HUES48 (cell line): ENCODE measurements at regions not wholly inside any gene's neighbourhood (a gene's known extent, or its start where the extent isn't known, plus 50 kb on each side); places are given as distances from the start of the nearest gene placed in this dataset.

Source experiments
- H3K27ac ChIP-seq: one replicate; pipeline ENCODE4 v1.7.0; 2013; ENCODE audit warnings: low read depth, low read length, inconsistent platforms
- H3K27me3 ChIP-seq: 2 replicates; pipeline ENCODE4 v1.6.1; 2013; ENCODE audit warnings: mild to moderate bottlenecking, low read length; ENCODE audit not compliant: control insufficient read depth, insufficient read depth
- H3K36me3 ChIP-seq: 2 replicates; pipeline ENCODE4 v1.6.1; 2013; ENCODE audit warnings: low read length; ENCODE audit not compliant: control insufficient read depth, insufficient read depth
- H3K4me1 ChIP-seq: 2 replicates; pipeline ENCODE4 v1.6.1; 2013; ENCODE audit warnings: mild to moderate bottlenecking, low read length; ENCODE audit not compliant: control insufficient read depth, insufficient read depth
- H3K4me3 ChIP-seq: 2 replicates; pipeline ENCODE4 v1.5.1; 2013; ENCODE audit warnings: mild to moderate bottlenecking, low read depth, low read length
- H3K9ac ChIP-seq: 2 replicates; pipeline ENCODE4 v1.6.1; 2013; ENCODE audit warnings: mild to moderate bottlenecking, low read depth, low read length, moderate library complexity
- H3K9me3 ChIP-seq: 2 replicates; pipeline ENCODE4 v1.6.1; 2013; ENCODE audit warnings: low read length; ENCODE audit not compliant: control insufficient read depth, insufficient read depth

DNA sequence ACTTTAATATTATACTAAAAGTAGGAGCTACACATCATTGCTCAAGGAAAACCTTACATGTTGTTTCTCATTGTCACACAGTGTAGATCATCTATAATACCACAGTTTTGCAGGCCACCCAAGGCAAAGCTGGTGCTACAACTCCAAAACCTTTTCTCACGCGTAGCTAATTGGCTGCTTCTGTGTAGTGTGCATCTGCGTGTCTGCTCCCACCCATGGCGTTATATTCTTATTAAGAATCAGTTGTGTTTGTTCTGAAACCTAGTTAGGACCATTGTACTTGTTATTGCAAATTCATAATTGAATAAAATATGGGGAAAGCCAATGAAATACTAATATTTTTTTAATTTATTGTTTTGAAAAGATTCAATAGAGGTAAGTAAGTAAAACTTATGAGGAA is 83.9 kb downstream of the RBM43 start:
- no peak overlapping the region for H3K4me3 ChIP-seq
- no peak overlapping the region for H3K27ac ChIP-seq
- H3K4me1 ChIP-seq: peaks cover 54% of the 10 kb centered on the region
- H3K36me3 ChIP-seq: no peaks in the 10 kb centered on the region
- H3K27me3 ChIP-seq: no peaks in the 10 kb centered on the region
- no peak overlapping the region for H3K9ac ChIP-seq
- H3K9me3 ChIP-seq: no peaks in the 10 kb centered on the region

DNA sequence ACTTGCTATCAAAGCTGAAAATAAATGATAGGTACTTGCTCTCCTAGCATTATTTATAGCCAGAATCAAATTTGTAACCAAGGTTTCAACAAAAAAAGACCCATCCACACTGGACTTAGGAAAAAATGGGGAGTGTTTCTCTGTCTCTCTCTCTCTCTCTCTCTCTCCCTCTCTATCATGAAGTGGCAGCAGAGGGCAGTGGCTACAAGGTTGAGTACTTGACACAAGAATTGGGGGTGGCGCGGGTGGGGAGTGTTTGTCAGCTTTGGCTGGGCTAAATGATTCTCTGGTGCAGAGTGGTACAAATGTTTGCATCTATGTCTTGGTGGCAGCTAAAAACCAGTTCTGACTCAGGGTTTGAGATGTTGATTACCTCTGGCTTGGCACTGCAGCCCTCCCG is 85.0 kb downstream of the RBM43 start:
- Histone ChIP-seq H3K36me3 (no peaks in the 10 kb centered on the region), H3K4me3 (no peak overlapping the region), H3K9me3 (no peaks in the 10 kb centered on the region), H3K4me1 (peaks cover 47% of the 10 kb centered on the region), H3K27ac (no peak overlapping the region), H3K27me3 (no peaks in the 10 kb centered on the region), H3K9ac (no peak overlapping the region)

DNA sequence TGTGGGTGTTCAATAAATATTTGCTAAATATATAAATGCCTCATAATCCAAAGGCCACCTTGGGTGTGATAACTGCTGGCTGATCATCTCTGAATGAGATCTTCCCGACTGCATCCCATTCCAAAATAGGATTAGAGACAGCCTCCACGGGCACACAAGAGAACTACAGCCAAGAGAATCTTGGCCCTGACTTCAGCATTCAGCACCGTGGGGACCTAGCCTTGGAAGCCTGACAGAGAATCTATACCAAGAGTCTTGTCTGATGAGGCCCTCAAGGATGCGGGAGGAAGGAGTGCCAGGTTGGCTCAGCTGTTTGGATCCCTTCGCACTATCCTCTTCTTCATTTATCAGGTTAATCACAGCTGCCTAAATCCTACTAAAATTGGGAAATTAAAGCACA is 85.8 kb downstream of the RBM43 start:
- Histone ChIP-seq H3K9me3 (no peaks in the 10 kb centered on the region), H3K36me3 (no peaks in the 10 kb centered on the region), H3K27ac (no peak overlapping the region), H3K4me3 (no peak overlapping the region), H3K9ac (no peak overlapping the region), H3K4me1 (peaks cover 47% of the 10 kb centered on the region), H3K27me3 (no peaks in the 10 kb centered on the region)

- Histone ChIP-seq H3K27me3 (no peaks in the 10 kb centered on the region), H3K9ac (no peak overlapping the region), H3K9me3 (no peaks in the 10 kb centered on the region), H3K27ac (no peak overlapping the region), H3K4me1 (peaks cover 47% of the 10 kb centered on the region), H3K4me3 (no peak overlapping the region), H3K36me3 (no peaks in the 10 kb centered on the region)
Measured at GRCh38 chr2:151174127-151174526, 87.5 kb downstream of the RBM43 start.

- Histone ChIP-seq H3K4me3 (no peak overlapping the region), H3K36me3 (no peaks in the 10 kb centered on the region), H3K4me1 (peaks cover 23% of the 10 kb centered on the region), H3K9ac (no peak overlapping the region), H3K27ac (no peak overlapping the region), H3K9me3 (no peaks in the 10 kb centered on the region), H3K27me3 (no peaks in the 10 kb centered on the region)
Measured at GRCh38 chr2:151171186-151171585, 90.5 kb downstream of the RBM43 start.

DNA sequence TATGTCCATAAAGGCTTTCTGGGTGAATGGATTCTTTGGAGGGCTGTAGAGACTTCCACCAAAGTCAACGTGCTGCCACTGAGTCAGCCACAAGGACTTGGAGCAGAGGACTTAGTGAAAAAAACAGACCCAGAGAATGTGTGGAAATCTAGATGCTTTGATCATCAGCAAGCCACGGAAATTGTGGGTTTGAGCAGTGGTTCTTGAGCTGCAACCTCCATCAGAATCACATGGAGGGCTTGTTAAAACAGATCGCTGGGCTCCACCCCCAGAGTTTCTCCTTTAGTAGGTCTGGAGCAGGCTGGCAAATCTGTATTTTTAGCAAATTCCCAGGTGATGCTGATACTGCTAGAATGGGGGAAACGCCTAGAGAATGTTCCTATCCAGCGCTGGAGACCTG is 95.3 kb downstream of the RBM43 start:
- H3K36me3 ChIP-seq: no peaks in the 10 kb centered on the region
- no peak overlapping the region for H3K9ac ChIP-seq
- H3K27me3 ChIP-seq: no peaks in the 10 kb centered on the region
- H3K4me3 ChIP-seq: no peak overlapping the region
- H3K9me3 ChIP-seq: no peaks in the 10 kb centered on the region
- H3K4me1 ChIP-seq: peaks cover 20% of the 10 kb centered on the region
- no peak overlapping the region for H3K27ac ChIP-seq

- Histone ChIP-seq H3K27ac (no peak overlapping the region), H3K27me3 (no peaks in the 10 kb centered on the region), H3K4me3 (no peak overlapping the region), H3K9me3 (no peaks in the 10 kb centered on the region), H3K4me1 (peaks cover 31% of the 10 kb centered on the region), H3K36me3 (no peaks in the 10 kb centered on the region), H3K9ac (no peak overlapping the region)
Measured at GRCh38 chr2:151165105-151165684, 96.5 kb downstream of the RBM43 start.

GRCh38 chr2:151161821-151162551 is 99.7 kb downstream of the RBM43 start:
- H3K36me3 ChIP-seq: no peaks in the 10 kb centered on the region
- no peaks in the 10 kb centered on the region for H3K9me3 ChIP-seq
- no peaks in the 10 kb centered on the region for H3K27me3 ChIP-seq
- H3K4me1 ChIP-seq: peaks cover 38% of the 10 kb centered on the region
- no peak overlapping the region for H3K27ac ChIP-seq
- H3K4me3 ChIP-seq: no peak overlapping the region
- H3K9ac ChIP-seq: no peak overlapping the region

DNA sequence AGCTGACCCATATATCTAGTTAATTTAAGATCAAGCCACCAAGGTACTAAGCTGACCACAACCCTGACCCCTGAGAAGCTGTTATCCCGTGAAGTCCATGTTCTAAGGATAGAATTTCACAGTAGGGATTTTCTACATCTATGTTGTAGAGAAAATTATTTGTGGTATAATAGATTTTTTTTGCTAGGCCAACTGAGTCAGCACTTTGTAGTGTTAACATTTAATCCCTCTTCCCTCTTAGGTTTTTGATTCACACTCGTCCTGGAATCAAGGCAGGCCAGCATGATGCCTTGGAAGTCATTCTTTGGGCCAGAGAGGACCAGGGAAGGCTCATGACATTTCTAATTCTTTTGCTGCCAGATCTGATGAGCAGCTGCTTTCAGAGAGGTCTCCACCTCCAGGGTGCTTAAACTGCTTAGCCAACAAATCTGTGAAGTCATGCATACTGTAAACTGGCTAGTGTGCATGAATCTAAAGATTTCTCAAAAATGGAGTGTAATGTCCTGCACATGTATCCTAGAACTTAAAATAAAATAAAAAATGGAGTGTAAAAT is 102.5 kb downstream of the RBM43 start:
- H3K27ac ChIP-seq: no peak overlapping the region
- H3K27me3 ChIP-seq: no peaks in the 10 kb centered on the region
- no peaks in the 10 kb centered on the region for H3K36me3 ChIP-seq
- H3K9ac ChIP-seq: no peak overlapping the region
- no peak overlapping the region for H3K4me3 ChIP-seq
- no peaks in the 10 kb centered on the region for H3K9me3 ChIP-seq
- peaks cover 31% of the 10 kb centered on the region for H3K4me1 ChIP-seq

GRCh38 chr2:151157000-151157735 is 104.5 kb downstream of the RBM43 start:
- Histone ChIP-seq H3K36me3 (no peaks in the 10 kb centered on the region), H3K4me1 (peaks cover 25% of the 10 kb centered on the region), H3K27me3 (no peaks in the 10 kb centered on the region), H3K27ac (no peak overlapping the region), H3K9me3 (no peaks in the 10 kb centered on the region), H3K4me3 (no peak overlapping the region), H3K9ac (no peak overlapping the region)

DNA sequence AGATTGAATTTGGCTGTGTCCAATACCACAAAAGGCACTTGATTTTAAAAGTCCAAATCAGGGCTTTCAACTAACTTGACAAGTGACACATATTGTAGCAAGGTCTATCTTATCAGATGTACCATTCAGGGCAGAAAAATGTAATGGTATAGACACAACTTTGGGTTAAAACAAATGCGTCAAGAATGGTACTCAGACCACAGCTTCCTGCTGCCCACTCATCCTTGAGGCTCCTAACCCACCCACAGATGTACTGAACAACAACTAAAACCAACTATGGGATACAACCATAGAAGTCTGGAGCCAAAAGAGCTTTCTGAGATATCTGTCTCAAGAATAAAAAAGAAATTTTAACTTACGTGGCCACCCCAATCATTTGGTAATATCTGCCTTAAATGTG is 105.2 kb downstream of the RBM43 start:
- no peaks in the 10 kb centered on the region for H3K27me3 ChIP-seq
- H3K4me1 ChIP-seq: peaks cover 18% of the 10 kb centered on the region
- no peaks in the 10 kb centered on the region for H3K9me3 ChIP-seq
- no peak overlapping the region for H3K27ac ChIP-seq
- H3K9ac ChIP-seq: no peak overlapping the region
- no peak overlapping the region for H3K4me3 ChIP-seq
- no peaks in the 10 kb centered on the region for H3K36me3 ChIP-seq
